Ovary (tissue), 7 donors: ENCODE measurements at regions not wholly inside any gene's neighbourhood (a gene's known extent, or its start where the extent isn't known, plus 50 kb on each side); places are given as distances from the start of the nearest gene placed in this dataset.

Experiments used
- DNase-seq, 5 donors: peaks; one replicate each; pipeline ENCODE4 v3.0.0-alpha.2; 2019 to 2020
- H3K27ac ChIP-seq, 2 donors: fragments of 200-600 bp; one replicate each; pipeline versions ENCODE4 v1.5.1 to v1.8.0; 2019 to 2022
- H3K27me3 ChIP-seq: fragments of 200-600 bp; one replicate; pipeline ENCODE4 v1.8.0; 2022
- H3K36me3 ChIP-seq: fragments of 200-600 bp; sonication (generic); one replicate; pipeline ENCODE4 v1.5.1; 2019
- H3K4me1 ChIP-seq: one replicate; pipeline ENCODE4 v1.8.1; 2013; ENCODE audit warnings: mild to moderate bottlenecking, moderate library complexity; ENCODE audit not compliant: insufficient read depth
- H3K4me3 ChIP-seq: fragments of 200-600 bp; sonication (generic); one replicate; pipeline ENCODE4 v1.5.1; 2017
- H3K9me3 ChIP-seq, 2 donors: fragments of 200-600 bp in 1 of 2; sonication (generic) in 1 of 2; one replicate each; pipeline versions ENCODE4 v1.5.1 to v1.8.1; 2013 to 2019; ENCODE audit warnings: mild to moderate bottlenecking in 1 of 2, moderate library complexity in 1 of 2
- CTCF ChIP-seq, 3 donors: fragments of 450-650 bp in 2 of 3; fragments of 200-600 bp in 1 of 3; IDR thresholded peaks; one replicate each; pipeline versions ENCODE4 v1.5.1 to v1.8.0; 2016 to 2022; ENCODE audit warnings: antibody characterized with exemption in 3 of 3, mild to moderate bottlenecking in 1 of 3
- EP300 ChIP-seq: sonication (generic); formaldehyde crosslinking; IDR thresholded peaks from one replicate; pipeline ENCODE4 v1.6.1; 2017; ENCODE audit warnings: antibody characterized with exemption
- POLR2A ChIP-seq: fragments of 450-650 bp; IDR thresholded peaks from one replicate; pipeline ENCODE4 v1.6.1; 2017; ENCODE audit warnings: antibody characterized with exemption, mild to moderate bottlenecking, moderate library complexity
- WGBS, 3 donors: extraction: QIAGEN DNeasy Blood & Tissue Kit in 1 of 3; methylation state at CpG; one replicate each; pipeline versions ENCODE4 v1.1.5 to v1.1.7; 2013 to 2017; 5-methylcytosine and 5-hydroxymethylcytosine counted together
- intact Hi-C, 4 donors: fragments of 100-400 bp; cut with DNase I; formaldehyde crosslinking; loops; one replicate each; pipeline versions ENCODE4 v1.11.0 to v1.15.1; 2022 to 2023
- donor health status: DM: no; HTN: no; CAD: no; lungs with moderate emphysema.
- donor health status: DM: no; HTN: no; CAD: no.
- donor health status: Bipolar disorder and iron deficiency.
- donor health status: DM: no; HTN: no; CAD: no.
- donor health status: DM: yes; HTN: yes; CAD: no.

GRCh38 chr14:104342435-104343293 lies 204.3 kb downstream of the KIF26A start:
- intact Hi-C loops, result loop anchor here in 1 of 4 donors (10.0 kb wide), 1 partner anchor 208 kb away; the partner anchor contains the start of gene KIF26A
- peak in 4 of 5 donors; percentile 18 to 43 (median 30) for DNase-seq
- 34 to 40% (median 38%) methylated on average over 22 of the region's 22 CpGs for WGBS, 3 donors
- TF ChIP-seq CTCF (IDR thresholded peaks at IDR 0.05), result peak in 1 of 3 donors; percentile 1
- TF ChIP-seq POLR2A, result no peak
- Histone ChIP-seq H3K9me3 (peaks cover 0 to 4% of the 10 kb centered on the region in 2 donors), H3K27ac (no peak overlapping the region), H3K27me3 (no peaks in the 10 kb centered on the region), H3K4me1 (peaks cover 9% of the 10 kb centered on the region), H3K4me3 (no peak overlapping the region), H3K36me3 (no peaks in the 10 kb centered on the region)

- intact Hi-C loops, result loop anchor here in 1 of 4 donors (10.0 kb wide), 1 partner anchor 208 kb away; the partner anchor contains the start of gene KIF26A
- no peaks in the 10 kb centered on the region for H3K27me3 ChIP-seq
- peaks cover 9% of the 10 kb centered on the region for H3K4me1 ChIP-seq
- WGBS, 3 donors, result 58 to 68% (median 65%) methylated on average over 6 of the region's 6 CpGs
- H3K4me3 ChIP-seq, result no peak overlapping the region
- peak in 1 of 5 donors; percentile 17 for DNase-seq
- no peak for TF ChIP-seq EP300
- TF ChIP-seq CTCF (IDR thresholded peaks at IDR 0.05), result no peak
- TF ChIP-seq POLR2A, result no peak
- no peaks in the 10 kb centered on the region for H3K36me3 ChIP-seq
- H3K27ac ChIP-seq, result no peak overlapping the region
- peaks cover 0 to 4% of the 10 kb centered on the region in 2 donors for H3K9me3 ChIP-seq
Observed at GRCh38 chr14:104343294-104343625, 204.9 kb downstream of the KIF26A start.

- DNase-seq, result peak in 4 of 5 donors; percentile 8 to 28 (median 12)
- Histone ChIP-seq H3K27ac (no peak overlapping the region), H3K9me3 (no peaks in the 10 kb centered on the region), H3K27me3 (no peaks in the 10 kb centered on the region), H3K4me3 (no peak overlapping the region), H3K36me3 (no peaks in the 10 kb centered on the region), H3K4me1 (peaks cover 9% of the 10 kb centered on the region)
- 73 to 83% (median 79%) methylated on average over 10 to 11 of the region's 11 CpGs for WGBS, 3 donors
- intact Hi-C loops, result loop anchor here in 1 of 4 donors (10.0 kb wide), 1 partner anchor 209 kb away; the partner anchor contains the start of gene KIF26A
- TF ChIP-seq CTCF (IDR thresholded peaks at IDR 0.05) (no peak), EP300 (no peak)
Observed at GRCh38 chr14:104343690-104344640, 205.6 kb downstream of the KIF26A start.
